ENCODE measurements at regions not wholly inside any gene's neighbourhood (a gene's known extent, or its start where the extent isn't known, plus 50 kb on each side); places are given as distances from the start of the nearest gene placed in this dataset.

GRCh38 chr21:31592963-31593560, 66.4 kb upstream of the SOD1 start:
- Histone ChIP-seq H3K9me3 (ENCODE audit: control insufficient read depth, insufficient read depth, low read depth, low read length) (no peaks in the 10 kb centered on the region), H3K4me3 (ENCODE audit: low read depth in 2 of 2, low read length in 2 of 2) (no peak overlapping the region), H3K36me3 (ENCODE audit: control insufficient read depth, insufficient read depth, low read length) (no peaks in the 10 kb centered on the region), H3K27ac (ENCODE audit: low read length) (no peak overlapping the region), H3K4me1 (ENCODE audit: control insufficient read depth, insufficient read depth, low read length) (no peaks in the 10 kb centered on the region), H3K27me3 (ENCODE audit: control insufficient read depth, insufficient read depth, low read length) (no peaks in the 10 kb centered on the region)
- ChIA-PET CTCF (no interaction called here), POLR2A (no interaction called here)
- DNase-seq (ENCODE audit: low read depth, low spot score) = no peak
- TF ChIP-seq REST (IDR thresholded peaks at IDR 0.05; ENCODE audit: insufficient read depth in 1 of 2, low read depth in 2 of 2, low read length in 1 of 2) = no peak
- TF ChIP-seq, protein P1, sequence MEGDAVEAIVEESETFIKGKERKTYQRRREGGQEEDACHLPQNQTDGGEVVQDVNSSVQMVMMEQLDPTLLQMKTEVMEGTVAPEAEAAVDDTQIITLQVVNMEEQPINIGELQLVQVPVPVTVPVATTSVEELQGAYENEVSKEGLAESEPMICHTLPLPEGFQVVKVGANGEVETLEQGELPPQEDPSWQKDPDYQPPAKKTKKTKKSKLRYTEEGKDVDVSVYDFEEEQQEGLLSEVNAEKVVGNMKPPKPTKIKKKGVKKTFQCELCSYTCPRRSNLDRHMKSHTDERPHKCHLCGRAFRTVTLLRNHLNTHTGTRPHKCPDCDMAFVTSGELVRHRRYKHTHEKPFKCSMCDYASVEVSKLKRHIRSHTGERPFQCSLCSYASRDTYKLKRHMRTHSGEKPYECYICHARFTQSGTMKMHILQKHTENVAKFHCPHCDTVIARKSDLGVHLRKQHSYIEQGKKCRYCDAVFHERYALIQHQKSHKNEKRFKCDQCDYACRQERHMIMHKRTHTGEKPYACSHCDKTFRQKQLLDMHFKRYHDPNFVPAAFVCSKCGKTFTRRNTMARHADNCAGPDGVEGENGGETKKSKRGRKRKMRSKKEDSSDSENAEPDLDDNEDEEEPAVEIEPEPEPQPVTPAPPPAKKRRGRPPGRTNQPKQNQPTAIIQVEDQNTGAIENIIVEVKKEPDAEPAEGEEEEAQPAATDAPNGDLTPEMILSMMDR (IDR thresholded peaks at IDR 0.05) = no peak
- BruUV-seq (replicated peaks) = no TSS peak
- intact Hi-C loops (cut with micrococcal nuclease; ENCODE audit: unreplicated experiment) = loop anchor here (5.0 kb wide), 1 partner anchor 386 kb away; no protein-coding TSS in a partner anchor
- no peak for ATAC-seq
- in situ Hi-C loops (cut with HindIII; ENCODE audit: low pct_unique_long_range_greater_than_20kb, low sequenced_read_pairs) = no loop called here

DNA sequence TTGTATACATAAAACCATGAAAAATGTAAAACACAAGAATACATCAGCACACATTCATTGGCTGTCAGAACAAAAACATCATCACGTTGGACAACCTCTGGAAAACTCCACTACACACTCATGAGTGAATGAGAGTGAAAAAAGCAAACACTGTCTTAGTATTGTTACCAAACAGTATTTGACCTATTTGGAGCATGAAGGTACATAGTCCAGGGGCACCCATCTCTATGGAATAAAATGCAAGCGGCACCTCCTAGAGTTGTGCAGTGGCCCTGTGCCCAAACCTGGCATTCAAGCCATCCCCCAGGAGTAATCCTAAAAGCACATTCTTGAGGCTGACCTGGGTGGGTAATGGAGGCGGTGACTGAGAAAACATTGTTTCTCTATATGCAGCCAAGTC, 67.0 kb upstream of the SOD1 start:
- in situ Hi-C loops (cut with HindIII; ENCODE audit: low pct_unique_long_range_greater_than_20kb, low sequenced_read_pairs) = no loop called here
- no peak for DNase-seq (ENCODE audit: low read depth, low spot score)
- ATAC-seq = no peak
- Histone ChIP-seq H3K27me3 (ENCODE audit: control insufficient read depth, insufficient read depth, low read length) (no peaks in the 10 kb centered on the region), H3K27ac (ENCODE audit: low read length) (no peak overlapping the region), H3K4me3 (ENCODE audit: low read depth in 2 of 2, low read length in 2 of 2) (no peak overlapping the region), H3K36me3 (ENCODE audit: control insufficient read depth, insufficient read depth, low read length) (no peaks in the 10 kb centered on the region), H3K9me3 (ENCODE audit: control insufficient read depth, insufficient read depth, low read depth, low read length) (no peaks in the 10 kb centered on the region), H3K4me1 (ENCODE audit: control insufficient read depth, insufficient read depth, low read length) (no peaks in the 10 kb centered on the region)
- CTCF ChIA-PET = interaction anchor here (1.0 kb wide), 1 partner anchor 10 kb away, joined by 3 read pairs; no protein-coding TSS in a partner anchor
- no TSS peak for BruUV-seq (replicated peaks)
- POLR2A ChIA-PET = interaction anchor here (0.6 kb wide), 1 partner anchor 21 kb away, joined by 3 read pairs; no protein-coding TSS in a partner anchor
- TF ChIP-seq, protein P1 (IDR thresholded peaks at IDR 0.05) = no peak
- TF ChIP-seq POLR2AphosphoS5 (IDR thresholded peaks at IDR 0.05; ENCODE audit: low read depth, low read length) = no peak
- no peak for TF ChIP-seq REST (IDR thresholded peaks at IDR 0.05; ENCODE audit: insufficient read depth in 1 of 2, low read depth in 2 of 2, low read length in 1 of 2)
- TF ChIP-seq SIN3A (IDR thresholded peaks at IDR 0.05; ENCODE audit: borderline replicate concordance, insufficient read depth, low read depth, low read length) = no peak
- TF ChIP-seq TCF7L2 (IDR thresholded peaks at IDR 0.05; ENCODE audit: low read depth, low read length) = no peak
- intact Hi-C loops (cut with micrococcal nuclease; ENCODE audit: unreplicated experiment) = loop anchor here (5.0 kb wide), 1 partner anchor 385 kb away; no protein-coding TSS in a partner anchor
